Posterior cingulate gyrus (tissue), 11 donors: ENCODE measurements at regions not wholly inside any gene's neighbourhood (a gene's known extent, or its start where the extent isn't known, plus 50 kb on each side); places are given as distances from the start of the nearest gene placed in this dataset.

Experiments
- DNase-seq, 10 donors: peaks; one replicate each; pipeline versions ENCODE4 v3.0.0 to v3.0.0-alpha.2; 2020 to 2021; ENCODE audit warnings: mixed read lengths in 3 of 10
- intact Hi-C: fragments of 100-400 bp; cut with DNase I; formaldehyde crosslinking; loops from one replicate; pipeline ENCODE4 v1.15.1; 2023

- intact Hi-C loops: no loop called here
- no peak for DNase-seq
These were observed 387.6 kb upstream of the RGMA start for GRCh38 chr15:93476491-93477177.

GRCh38 chr15:93474728-93475127 is 385.7 kb upstream of the RGMA start:
- DNase-seq: no peak
- intact Hi-C loops: no loop called here

- DNase-seq: no peak
- intact Hi-C loops: no loop called here
These were observed 381.0 kb upstream of the RGMA start for GRCh38 chr15:93469994-93470393.

- intact Hi-C loops: no loop called here
- DNase-seq: peak; percentile 12 to 92 (median 55)
These were observed 378.3 kb upstream of the RGMA start for GRCh38 chr15:93467337-93467736.

GRCh38 chr15:93466380-93466779 is 377.4 kb upstream of the RGMA start:
- intact Hi-C loops: no loop called here

GRCh38 chr15:93462690-93463089 is 373.7 kb upstream of the RGMA start:
- DNase-seq: no peak
- intact Hi-C loops: no loop called here

More at GRCh38 chr15:93466380-93466779, 377.4 kb upstream of the RGMA start:
- no peak for DNase-seq

GRCh38 chr15:93460717-93461116 is 371.7 kb upstream of the RGMA start:
- intact Hi-C loops: no loop called here
- DNase-seq: no peak

GRCh38 chr15:93459396-93459795 is 370.4 kb upstream of the RGMA start:
- no peak for DNase-seq
- intact Hi-C loops: no loop called here

GRCh38 chr15:93458597-93458996 is 369.6 kb upstream of the RGMA start:
- DNase-seq: no peak
- intact Hi-C loops: no loop called here

GRCh38 chr15:93454788-93455187 is 365.8 kb upstream of the RGMA start:
- no peak for DNase-seq
- intact Hi-C loops: no loop called here

- intact Hi-C loops: no loop called here
- no peak for DNase-seq
These were observed 363.7 kb upstream of the RGMA start for GRCh38 chr15:93452537-93453211.

GRCh38 chr15:93451822-93452221 is 362.8 kb upstream of the RGMA start:
- DNase-seq: no peak
- intact Hi-C loops: no loop called here

GRCh38 chr15:93451265-93451664 is 362.3 kb upstream of the RGMA start:
- intact Hi-C loops: no loop called here
- no peak for DNase-seq

GRCh38 chr15:93449798-93450197 is 360.8 kb upstream of the RGMA start:
- DNase-seq: no peak
- intact Hi-C loops: no loop called here

GRCh38 chr15:93438310-93438709 is 349.3 kb upstream of the RGMA start:
- intact Hi-C loops: no loop called here
- no peak for DNase-seq

GRCh38 chr15:93432474-93432873 is 343.5 kb upstream of the RGMA start:
- intact Hi-C loops: no loop called here
- no peak for DNase-seq

- intact Hi-C loops: no loop called here
- no peak for DNase-seq
These were observed 339.9 kb upstream of the RGMA start for GRCh38 chr15:93428807-93429351.

GRCh38 chr15:93428150-93428549 is 339.1 kb upstream of the RGMA start:
- intact Hi-C loops: no loop called here
- no peak for DNase-seq

- no peak for DNase-seq
- intact Hi-C loops: no loop called here
These were observed 335.1 kb upstream of the RGMA start for GRCh38 chr15:93424131-93424530.

GRCh38 chr15:93422476-93422875 is 333.5 kb upstream of the RGMA start:
- intact Hi-C loops: no loop called here
- DNase-seq: no peak

GRCh38 chr15:93420477-93420876 is 331.5 kb upstream of the RGMA start:
- intact Hi-C loops: no loop called here
- DNase-seq: no peak

GRCh38 chr15:93420050-93420452 is 331.0 kb upstream of the RGMA start:
- intact Hi-C loops: no loop called here
- DNase-seq: no peak
